ENCODE measurements at regions not wholly inside any gene's neighbourhood (a gene's known extent, or its start where the extent isn't known, plus 50 kb on each side); places are given as distances from the start of the nearest gene placed in this dataset.

DNA sequence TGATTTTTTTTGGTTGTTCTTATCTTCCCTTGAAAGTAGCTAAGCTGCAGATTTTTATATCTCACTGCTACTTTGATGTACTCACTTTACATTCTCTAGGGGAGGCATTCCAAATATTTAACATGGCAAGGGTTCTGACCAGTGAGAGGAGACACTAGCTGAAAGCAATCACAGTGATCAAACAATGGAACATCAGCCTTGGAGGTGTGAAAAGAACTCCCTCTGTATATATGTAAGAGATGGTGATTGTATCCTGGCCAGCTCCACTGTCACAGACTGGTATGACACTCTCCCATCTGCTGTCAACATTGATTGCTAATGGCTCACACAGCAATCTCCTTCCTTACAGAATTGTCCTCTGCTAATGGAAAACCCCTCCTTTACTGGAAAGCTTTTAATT lies 291.7 kb upstream of the CDH19 start:
- TF ChIP-seq EZH2 (IDR thresholded peaks at IDR 0.05; ENCODE audit: borderline replicate concordance) = no peak
- TF ChIP-seq, protein P1, sequence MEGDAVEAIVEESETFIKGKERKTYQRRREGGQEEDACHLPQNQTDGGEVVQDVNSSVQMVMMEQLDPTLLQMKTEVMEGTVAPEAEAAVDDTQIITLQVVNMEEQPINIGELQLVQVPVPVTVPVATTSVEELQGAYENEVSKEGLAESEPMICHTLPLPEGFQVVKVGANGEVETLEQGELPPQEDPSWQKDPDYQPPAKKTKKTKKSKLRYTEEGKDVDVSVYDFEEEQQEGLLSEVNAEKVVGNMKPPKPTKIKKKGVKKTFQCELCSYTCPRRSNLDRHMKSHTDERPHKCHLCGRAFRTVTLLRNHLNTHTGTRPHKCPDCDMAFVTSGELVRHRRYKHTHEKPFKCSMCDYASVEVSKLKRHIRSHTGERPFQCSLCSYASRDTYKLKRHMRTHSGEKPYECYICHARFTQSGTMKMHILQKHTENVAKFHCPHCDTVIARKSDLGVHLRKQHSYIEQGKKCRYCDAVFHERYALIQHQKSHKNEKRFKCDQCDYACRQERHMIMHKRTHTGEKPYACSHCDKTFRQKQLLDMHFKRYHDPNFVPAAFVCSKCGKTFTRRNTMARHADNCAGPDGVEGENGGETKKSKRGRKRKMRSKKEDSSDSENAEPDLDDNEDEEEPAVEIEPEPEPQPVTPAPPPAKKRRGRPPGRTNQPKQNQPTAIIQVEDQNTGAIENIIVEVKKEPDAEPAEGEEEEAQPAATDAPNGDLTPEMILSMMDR (IDR thresholded peaks at IDR 0.05; ENCODE audit: poor library complexity) = no peak

All from hepatocyte (in vitro differentiated cells).